Activated CD4-positive, alpha-beta T cell treated with anti-CD3 and anti-CD28 coated beads for 48 hours (primary cell): ENCODE measurements at regions not wholly inside any gene's neighbourhood (a gene's known extent, or its start where the extent isn't known, plus 50 kb on each side); places are given as distances from the start of the nearest gene placed in this dataset.

Experiments
- DNase-seq: peaks from one replicate; pipeline ENCODE4 v3.0.0-alpha.2; 2020

- no peak for DNase-seq
These were observed 387.4 kb upstream of the PTBP2 start for GRCh38 chr1:96334236-96334557.

- no peak for DNase-seq
These were observed 383.0 kb upstream of the PTBP2 start for GRCh38 chr1:96338622-96339021.

GRCh38 chr1:96340686-96341085, 380.9 kb upstream of the PTBP2 start:
- DNase-seq: no peak

- DNase-seq: no peak
These were observed 374.9 kb upstream of the PTBP2 start for GRCh38 chr1:96346719-96347118.

GRCh38 chr1:96349896-96350295, 371.7 kb upstream of the PTBP2 start:
- DNase-seq: no peak

GRCh38 chr1:96352733-96353132, 368.9 kb upstream of the PTBP2 start:
- DNase-seq: no peak

GRCh38 chr1:96355521-96355920, 366.1 kb upstream of the PTBP2 start:
- no peak for DNase-seq

GRCh38 chr1:96355961-96356360, 365.6 kb upstream of the PTBP2 start:
- no peak for DNase-seq

- no peak for DNase-seq
These were observed 364.3 kb upstream of the PTBP2 start for GRCh38 chr1:96357141-96357765.

- DNase-seq: no peak
These were observed 363.5 kb upstream of the PTBP2 start for GRCh38 chr1:96358057-96358456.

- DNase-seq: no peak
These were observed 361.4 kb upstream of the PTBP2 start for GRCh38 chr1:96360036-96360795.

GRCh38 chr1:96361271-96361856, 360.2 kb upstream of the PTBP2 start:
- no peak for DNase-seq

- DNase-seq: no peak
These were observed 359.6 kb upstream of the PTBP2 start for GRCh38 chr1:96361961-96362360.

- no peak for DNase-seq
These were observed 359.0 kb upstream of the PTBP2 start for GRCh38 chr1:96362623-96363022.

GRCh38 chr1:96363826-96364225, 357.8 kb upstream of the PTBP2 start:
- no peak for DNase-seq

- DNase-seq: no peak
These were observed 357.0 kb upstream of the PTBP2 start for GRCh38 chr1:96364576-96364975.

- no peak for DNase-seq
These were observed 356.5 kb upstream of the PTBP2 start for GRCh38 chr1:96365076-96365475.

GRCh38 chr1:96365596-96366390, 355.8 kb upstream of the PTBP2 start:
- DNase-seq: no peak

- no peak for DNase-seq
These were observed 355.1 kb upstream of the PTBP2 start for GRCh38 chr1:96366516-96366915.

GRCh38 chr1:96367791-96368190, 353.8 kb upstream of the PTBP2 start:
- no peak for DNase-seq

- DNase-seq: no peak
These were observed 350.8 kb upstream of the PTBP2 start for GRCh38 chr1:96370757-96371156.

- DNase-seq: no peak
These were observed 348.7 kb upstream of the PTBP2 start for GRCh38 chr1:96372881-96373280.

GRCh38 chr1:96374076-96374762, 347.4 kb upstream of the PTBP2 start:
- DNase-seq: no peak
